GM20000 (cell line): ENCODE measurements at regions not wholly inside any gene's neighbourhood (a gene's known extent, or its start where the extent isn't known, plus 50 kb on each side); places are given as distances from the start of the nearest gene placed in this dataset.

Experiments
- DNase-seq: peaks from one replicate; pipeline ENCODE4 v3.0.0; 2012; ENCODE audit warnings: low spot score
- TF ChIP-seq, protein P1 (sequence below): IDR thresholded peaks from 2 replicates; pipeline ENCODE4 v1.5.1; 2012; ENCODE audit warnings: mild to moderate bottlenecking, control low read depth; ENCODE audit errors: extremely low read depth, missing control alignments

DNA sequence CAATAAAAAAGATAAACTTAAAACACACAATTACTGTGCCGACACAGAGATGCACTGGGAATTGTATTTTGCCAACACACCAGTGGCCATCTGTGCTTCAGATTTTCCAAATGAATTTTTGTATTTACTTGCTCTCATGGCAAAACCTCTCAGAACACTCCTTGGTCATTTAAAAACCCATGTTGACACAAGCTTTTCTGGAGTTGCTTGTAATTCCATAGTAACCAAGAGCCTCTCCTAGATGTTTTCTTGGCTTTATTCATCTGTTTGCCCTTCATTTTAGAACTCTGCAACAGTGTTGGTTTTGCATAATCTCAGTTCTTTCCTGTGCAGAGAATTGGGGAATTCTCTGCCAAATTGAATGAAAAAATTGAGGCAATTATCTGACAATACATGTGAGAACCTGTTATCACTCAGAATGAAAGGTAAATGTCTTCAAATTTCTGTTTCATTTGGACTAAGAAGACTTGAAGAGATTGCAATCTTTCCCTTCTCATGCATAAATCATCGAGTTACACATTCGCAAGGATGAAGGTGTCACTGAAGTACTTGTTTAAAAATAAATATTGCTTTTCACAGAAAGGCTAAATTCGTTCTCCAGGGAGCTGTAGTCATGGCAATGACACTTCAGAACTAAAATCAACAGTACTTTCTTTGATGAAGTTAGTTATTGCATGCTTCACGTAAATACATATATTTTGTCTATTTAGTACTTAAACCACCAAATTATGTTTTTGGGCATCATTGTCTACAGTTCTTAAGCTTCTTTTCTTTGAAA is 301.8 kb upstream of the CTSO start:
- no peak for DNase-seq
- TF ChIP-seq, protein P1, sequence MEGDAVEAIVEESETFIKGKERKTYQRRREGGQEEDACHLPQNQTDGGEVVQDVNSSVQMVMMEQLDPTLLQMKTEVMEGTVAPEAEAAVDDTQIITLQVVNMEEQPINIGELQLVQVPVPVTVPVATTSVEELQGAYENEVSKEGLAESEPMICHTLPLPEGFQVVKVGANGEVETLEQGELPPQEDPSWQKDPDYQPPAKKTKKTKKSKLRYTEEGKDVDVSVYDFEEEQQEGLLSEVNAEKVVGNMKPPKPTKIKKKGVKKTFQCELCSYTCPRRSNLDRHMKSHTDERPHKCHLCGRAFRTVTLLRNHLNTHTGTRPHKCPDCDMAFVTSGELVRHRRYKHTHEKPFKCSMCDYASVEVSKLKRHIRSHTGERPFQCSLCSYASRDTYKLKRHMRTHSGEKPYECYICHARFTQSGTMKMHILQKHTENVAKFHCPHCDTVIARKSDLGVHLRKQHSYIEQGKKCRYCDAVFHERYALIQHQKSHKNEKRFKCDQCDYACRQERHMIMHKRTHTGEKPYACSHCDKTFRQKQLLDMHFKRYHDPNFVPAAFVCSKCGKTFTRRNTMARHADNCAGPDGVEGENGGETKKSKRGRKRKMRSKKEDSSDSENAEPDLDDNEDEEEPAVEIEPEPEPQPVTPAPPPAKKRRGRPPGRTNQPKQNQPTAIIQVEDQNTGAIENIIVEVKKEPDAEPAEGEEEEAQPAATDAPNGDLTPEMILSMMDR: no peak

DNA sequence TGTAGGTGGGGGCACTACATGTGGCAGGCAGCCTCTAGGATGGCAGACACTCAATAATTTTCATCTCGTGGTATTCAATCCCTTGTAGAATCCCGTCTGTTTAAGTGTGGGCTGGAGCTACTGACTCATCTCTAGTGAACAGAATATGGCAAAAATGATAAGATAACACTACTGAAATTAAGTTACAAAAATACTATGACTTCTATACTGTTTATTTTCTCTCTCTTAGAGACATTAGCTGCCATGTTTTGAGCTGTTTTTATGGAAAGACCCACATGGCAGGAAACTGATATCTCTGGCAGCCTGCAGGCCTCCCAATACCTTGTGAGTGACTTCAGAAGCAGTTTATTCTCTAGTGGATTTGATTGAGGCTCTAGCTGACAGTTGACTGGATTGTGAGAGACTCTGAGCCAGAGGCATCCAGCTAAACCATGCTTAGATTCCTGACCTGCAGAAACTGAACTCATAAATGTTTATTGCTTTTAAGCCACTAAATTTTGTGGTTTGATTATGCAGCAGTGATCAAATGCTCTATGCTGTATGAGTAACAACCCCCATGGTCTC is 298.8 kb upstream of the CTSO start:
- no peak for DNase-seq
- TF ChIP-seq, protein P1: no peak

DNA sequence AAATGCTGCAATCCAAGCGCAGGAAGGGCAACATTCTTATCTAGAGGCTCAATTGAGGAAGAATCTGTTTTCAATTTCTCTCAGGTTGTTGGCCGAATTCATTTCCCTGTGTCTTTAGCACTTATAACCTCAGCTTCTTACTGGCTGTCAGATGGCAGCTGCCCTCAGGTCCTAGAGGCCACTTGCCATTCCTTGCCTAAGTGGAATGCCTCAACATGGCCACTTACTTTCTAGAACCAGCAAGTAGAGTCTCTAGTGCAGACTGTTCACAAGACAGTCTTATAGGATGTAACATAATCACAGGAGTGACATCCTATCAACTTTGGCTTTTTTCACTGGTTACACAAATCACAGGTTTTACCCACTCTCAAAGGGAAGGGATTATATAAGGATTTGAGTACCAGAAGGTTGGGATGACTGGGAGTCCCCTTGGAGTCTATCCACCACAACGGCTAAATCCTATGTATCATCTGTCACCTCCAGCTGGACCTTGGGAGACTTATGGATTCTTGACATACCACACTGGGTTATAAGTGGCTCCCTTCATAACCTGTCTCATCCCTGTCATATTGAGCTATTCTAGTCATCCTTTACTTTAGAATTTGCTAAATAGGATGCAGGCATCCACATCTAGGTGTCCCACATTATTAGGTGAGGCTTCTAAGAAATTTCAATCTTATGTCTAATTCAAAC is 297.9 kb upstream of the CTSO start:
- no peak for DNase-seq

DNA sequence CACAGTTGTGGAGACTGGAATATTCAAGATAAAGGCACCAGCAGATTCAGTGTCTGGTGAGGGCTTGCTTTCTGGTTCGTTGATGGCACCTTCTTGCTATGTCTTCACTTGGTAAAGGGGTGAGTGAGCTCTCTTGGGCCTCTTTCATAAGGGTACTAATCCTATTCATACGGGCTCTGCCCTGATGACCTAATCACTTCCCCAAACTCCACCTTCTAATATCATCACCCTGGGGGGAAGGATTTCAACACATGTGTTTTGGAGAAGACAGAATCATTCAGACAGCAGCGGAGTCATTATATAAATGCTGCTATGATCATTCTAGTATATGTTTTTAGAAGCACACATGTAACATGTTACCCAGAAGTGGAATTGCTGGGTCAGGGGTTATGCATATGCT is 295.3 kb upstream of the CTSO start:
- DNase-seq: no peak
- TF ChIP-seq, protein P1: no peak

More for the DNA sequence above, 297.9 kb upstream of the CTSO start:
- TF ChIP-seq, protein P1: no peak

DNA sequence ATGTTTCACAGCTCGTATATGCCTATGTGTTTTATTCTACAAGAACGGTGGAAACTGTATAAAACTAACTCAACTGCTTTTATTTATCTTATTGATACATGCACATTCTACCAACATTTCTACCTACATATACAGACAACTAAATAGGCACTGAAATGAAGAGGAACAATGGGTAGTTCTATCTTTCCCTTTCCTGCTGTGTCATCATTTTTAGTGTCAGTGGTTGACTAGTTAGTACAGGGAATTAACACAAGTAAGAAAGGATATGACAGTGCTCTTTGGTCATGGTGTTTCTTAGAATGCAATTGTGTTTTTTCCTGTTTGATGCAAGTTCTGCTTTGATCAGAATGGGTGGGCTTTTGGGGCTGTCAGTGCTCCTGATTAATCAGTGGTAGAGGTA is 293.8 kb upstream of the CTSO start:
- no peak for DNase-seq
- TF ChIP-seq, protein P1: no peak

DNA sequence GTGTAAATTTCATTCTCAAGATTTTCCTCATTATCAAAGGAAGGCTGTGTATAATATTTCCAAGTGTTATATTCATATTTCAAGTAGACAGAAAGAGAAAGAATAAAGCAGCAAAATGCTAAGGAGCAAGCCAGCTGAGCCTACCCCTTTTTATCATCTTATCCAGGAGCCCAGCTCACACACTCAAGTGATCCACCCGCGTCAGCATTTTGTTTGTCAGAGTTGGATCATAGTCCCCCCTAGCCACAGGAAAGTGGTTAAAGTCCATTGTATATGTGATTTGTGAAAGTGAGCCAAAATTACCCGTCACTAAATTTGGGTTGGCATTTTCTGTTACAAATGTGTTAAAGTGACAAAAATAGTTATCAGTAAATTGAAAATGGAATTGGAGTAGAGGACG is 289.3 kb upstream of the CTSO start:
- DNase-seq: no peak
- TF ChIP-seq, protein P1: no peak

DNA sequence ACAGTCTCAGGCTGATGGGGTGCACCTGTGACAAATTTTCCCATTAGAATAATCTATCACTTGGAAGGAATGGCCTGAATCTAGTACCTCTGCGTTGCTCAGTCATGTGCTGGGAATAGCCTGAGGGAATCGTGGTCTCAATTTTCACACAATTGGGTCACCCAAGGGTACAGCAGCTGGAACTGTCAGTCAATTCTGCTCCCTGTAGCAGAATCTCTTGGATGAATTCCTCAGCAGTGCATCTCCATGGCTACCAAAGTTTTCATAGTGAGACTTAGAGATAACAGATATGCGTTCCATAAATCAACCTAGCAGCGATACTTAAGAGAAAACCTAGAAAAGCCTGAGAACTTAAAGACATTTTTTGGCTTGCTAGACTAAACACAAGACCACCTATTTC is 288.7 kb upstream of the CTSO start:
- TF ChIP-seq, protein P1: no peak
- no peak for DNase-seq
